ENCODE measurements at regions not wholly inside any gene's neighbourhood (a gene's known extent, or its start where the extent isn't known, plus 50 kb on each side); places are given as distances from the start of the nearest gene placed in this dataset.

DNA sequence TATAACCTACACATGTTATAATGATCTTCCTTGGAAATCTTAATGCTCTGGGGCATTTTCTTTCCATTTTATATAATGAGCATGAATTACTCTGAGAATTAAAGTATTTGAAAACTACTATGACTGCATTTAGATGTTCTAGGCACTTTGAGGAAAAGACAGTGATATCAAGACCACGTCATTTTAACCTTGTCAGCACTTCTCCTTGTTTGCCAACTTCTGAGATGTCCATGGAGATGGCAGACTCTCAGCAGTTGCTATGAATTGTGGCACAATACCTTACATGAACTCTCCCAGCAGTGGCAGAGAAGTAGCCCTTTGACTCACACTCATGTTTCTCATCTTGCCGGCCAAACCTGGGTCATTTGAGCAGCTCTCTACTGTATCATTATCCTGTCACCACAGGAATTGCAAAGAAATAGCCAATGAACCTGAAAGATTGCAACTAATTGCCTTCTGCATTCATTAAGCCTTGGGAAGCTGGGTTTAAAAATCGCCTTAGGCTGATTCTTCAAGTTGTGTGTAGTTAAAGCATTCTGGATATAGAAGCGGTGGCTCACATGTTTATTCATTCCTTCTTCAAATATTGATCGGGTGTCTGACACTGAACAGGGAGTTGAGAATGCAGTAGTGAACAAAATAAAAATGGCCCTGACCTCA, 272.2 kb upstream of the CFAP20DC start:
- no peak for TF ChIP-seq CTCF (IDR thresholded peaks at IDR 0.05; ENCODE audit: unreplicated experiment)
- Mint-ChIP-seq H3K4me3 (ENCODE audit: low read depth) (no peak overlapping the region), H3K27me3 (peaks cover 6% of the 10 kb centered on the region), H3K4me1 (ENCODE audit: low read depth) (peaks cover 19% of the 10 kb centered on the region), H3K36me3 (ENCODE audit: insufficient read depth) (no peaks in the 10 kb centered on the region), H3K27ac (no peak overlapping the region), H3K9me3 (ENCODE audit: low read depth) (peaks cover 9% of the 10 kb centered on the region)
- no peak for DNase-seq (ENCODE audit: low spot score, unreplicated experiment)

DNA sequence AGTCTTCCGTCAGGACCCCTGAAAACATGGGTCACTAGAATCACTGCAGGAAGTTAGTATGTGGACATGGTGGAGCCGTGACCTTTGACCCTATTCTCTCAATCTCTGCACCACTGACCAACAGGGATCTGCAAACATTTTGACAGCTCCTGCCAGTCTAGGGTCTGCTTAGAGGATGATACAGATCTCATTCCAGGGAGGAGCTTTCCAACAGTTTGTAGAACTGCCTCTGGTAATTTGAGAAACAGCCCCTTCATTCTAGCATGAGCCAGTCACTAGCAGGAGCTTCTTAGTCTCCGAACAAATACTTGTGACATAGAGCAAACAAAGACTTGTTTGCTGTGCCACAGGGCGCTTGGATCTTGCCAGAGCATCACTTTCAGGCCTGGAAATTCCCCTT, 270.3 kb upstream of the CFAP20DC start:
- Mint-ChIP-seq H3K4me1 (ENCODE audit: low read depth) (peaks cover 19% of the 10 kb centered on the region), H3K27ac (peak overlapping the region; percentile 81), H3K36me3 (ENCODE audit: insufficient read depth) (no peaks in the 10 kb centered on the region), H3K9me3 (ENCODE audit: low read depth) (peaks cover 9% of the 10 kb centered on the region), H3K27me3 (no peaks in the 10 kb centered on the region), H3K4me3 (ENCODE audit: low read depth) (no peak overlapping the region)
- no peak for DNase-seq (ENCODE audit: low spot score, unreplicated experiment)
- TF ChIP-seq CTCF (IDR thresholded peaks at IDR 0.05; ENCODE audit: unreplicated experiment), result no peak

GRCh38 chr3:59319442-59319841, 269.6 kb upstream of the CFAP20DC start:
- no peaks in the 10 kb centered on the region for H3K27me3 Mint-ChIP-seq
- no peak for TF ChIP-seq CTCF (IDR thresholded peaks at IDR 0.05; ENCODE audit: unreplicated experiment)
- H3K4me3 Mint-ChIP-seq (ENCODE audit: low read depth), result no peak overlapping the region
- no peaks in the 10 kb centered on the region for H3K36me3 Mint-ChIP-seq (ENCODE audit: insufficient read depth)
- H3K9me3 Mint-ChIP-seq (ENCODE audit: low read depth), result peaks cover 9% of the 10 kb centered on the region
- DNase-seq (ENCODE audit: low spot score, unreplicated experiment), result no peak
- peaks cover 18% of the 10 kb centered on the region for H3K4me1 Mint-ChIP-seq (ENCODE audit: low read depth)
- H3K27ac Mint-ChIP-seq, result peak overlapping the region; percentile 81

GRCh38 chr3:59318881-59319280, 269.1 kb upstream of the CFAP20DC start:
- Mint-ChIP-seq H3K4me3 (ENCODE audit: low read depth) (no peak overlapping the region), H3K9me3 (ENCODE audit: low read depth) (peaks cover 9% of the 10 kb centered on the region), H3K27me3 (no peaks in the 10 kb centered on the region), H3K4me1 (ENCODE audit: low read depth) (peaks cover 18% of the 10 kb centered on the region), H3K36me3 (ENCODE audit: insufficient read depth) (no peaks in the 10 kb centered on the region), H3K27ac (no peak overlapping the region)
- no peak for TF ChIP-seq CTCF (IDR thresholded peaks at IDR 0.05; ENCODE audit: unreplicated experiment)
- DNase-seq (ENCODE audit: low spot score, unreplicated experiment), result no peak

GRCh38 chr3:59317386-59317785, 267.6 kb upstream of the CFAP20DC start:
- peaks cover 9% of the 10 kb centered on the region for H3K9me3 Mint-ChIP-seq (ENCODE audit: low read depth)
- H3K4me1 Mint-ChIP-seq (ENCODE audit: low read depth), result peaks cover 16% of the 10 kb centered on the region
- DNase-seq (ENCODE audit: low spot score, unreplicated experiment), result no peak
- H3K4me3 Mint-ChIP-seq (ENCODE audit: low read depth), result no peak overlapping the region
- H3K36me3 Mint-ChIP-seq (ENCODE audit: insufficient read depth), result no peaks in the 10 kb centered on the region
- H3K27ac Mint-ChIP-seq, result no peak overlapping the region
- no peaks in the 10 kb centered on the region for H3K27me3 Mint-ChIP-seq
- no peak for TF ChIP-seq CTCF (IDR thresholded peaks at IDR 0.05; ENCODE audit: unreplicated experiment)

Data from progenitor cell of endocrine pancreas (in vitro differentiated cells).